Stimulated activated CD8-positive, alpha-beta memory T cell treated with anti-CD3 and anti-CD28 coated beads, Interleukin-7, amount 100 ng/mL, for 1 hour (primary cell): ENCODE measurements at regions not wholly inside any gene's neighbourhood (a gene's known extent, or its start where the extent isn't known, plus 50 kb on each side); places are given as distances from the start of the nearest gene placed in this dataset.
A peak's percentile ranks its signal among the peaks of the same experiment; 100 is the strongest.
"Not testable (repeated sequence)": the region's sequence is repeated elsewhere in the genome, so short reads cannot be mapped to it uniquely, and the experiment has no call there.

Source experiments
- DNase-seq, 2 donors: peaks; one replicate each; pipeline ENCODE4 v3.0.0-alpha.2; 2020; ENCODE audit warnings: low read depth in 2 of 2

DNA sequence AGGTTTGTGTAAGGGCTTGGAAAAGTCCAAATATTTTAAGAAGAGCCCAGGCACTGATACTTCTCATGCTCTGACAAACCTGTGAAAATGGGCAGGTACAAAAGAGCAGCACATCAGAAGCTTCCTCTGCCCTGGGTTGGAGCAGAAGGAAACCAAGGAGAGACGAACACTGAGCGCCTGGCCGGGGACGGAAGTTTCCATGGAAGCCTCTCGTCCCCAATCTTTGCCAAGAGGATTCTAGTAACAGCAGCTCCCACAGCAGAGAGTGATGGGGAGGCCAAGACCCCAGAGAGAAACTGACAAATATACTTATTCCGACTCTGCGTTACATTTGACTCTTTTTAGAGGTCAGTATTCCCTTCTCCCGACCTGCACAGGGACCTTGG is 268.5 kb downstream of the C16orf95 start:
- DNase-seq: no peak

DNA sequence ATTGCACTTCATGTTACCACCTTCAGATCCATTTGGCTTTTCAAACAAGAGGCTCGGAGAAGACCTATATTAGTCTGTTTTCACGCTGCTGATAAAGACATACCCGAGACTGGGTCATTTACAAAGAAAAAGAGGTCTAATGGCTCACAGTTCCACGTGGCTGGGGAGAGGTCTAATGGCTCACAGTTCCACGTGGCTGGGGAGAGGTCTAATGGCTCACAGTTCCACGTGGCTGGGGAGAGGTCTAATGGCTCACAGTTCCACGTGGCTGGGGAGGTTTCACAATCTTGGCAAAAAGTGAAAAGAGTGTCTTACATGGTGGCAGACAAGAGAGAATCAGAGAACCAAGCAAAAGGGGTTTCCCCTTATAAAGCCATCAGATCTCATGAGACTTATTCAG is 268.0 kb downstream of the C16orf95 start:
- not testable (repeated sequence) for DNase-seq

- no peak for DNase-seq
Observed at GRCh38 chr16:87050142-87050541, 267.1 kb downstream of the C16orf95 start.

DNA sequence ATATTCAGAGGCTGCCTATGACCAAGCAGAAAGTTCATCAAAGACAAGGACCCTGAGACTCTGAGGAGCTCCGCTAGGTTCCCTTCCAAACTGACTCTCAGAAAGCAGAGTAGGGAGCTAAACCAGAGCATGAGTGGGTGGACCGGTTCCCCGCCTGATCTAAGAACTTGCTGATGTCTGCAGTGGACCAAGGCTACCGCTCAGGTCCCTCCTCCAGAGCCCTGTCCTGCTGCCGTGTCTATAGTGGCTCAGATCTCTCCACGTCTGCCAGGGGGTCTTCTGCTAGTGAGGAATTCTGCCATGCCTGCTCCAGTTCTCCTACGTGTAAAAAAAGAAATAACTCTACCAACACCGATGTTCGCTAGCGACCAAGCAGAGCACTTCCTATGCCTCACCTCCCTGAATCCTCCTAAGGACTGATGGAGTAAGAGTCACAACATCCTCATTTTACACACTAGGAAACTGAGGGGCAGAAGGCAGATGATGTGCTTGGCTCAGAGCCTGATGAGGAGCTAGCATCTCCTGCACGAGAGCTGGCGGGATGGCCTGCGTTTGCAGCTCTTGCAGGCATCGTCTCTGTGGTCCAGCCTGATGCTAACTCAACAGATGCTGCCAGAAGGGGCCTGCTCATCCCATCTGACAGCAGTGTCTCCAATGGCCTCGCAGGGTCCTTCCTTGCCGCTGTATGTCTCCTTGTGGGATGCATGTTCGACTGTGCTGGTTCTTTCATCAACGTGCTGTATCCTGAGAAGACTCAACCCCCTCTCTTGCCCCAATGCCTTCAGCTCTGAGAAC is 265.5 kb downstream of the C16orf95 start:
- DNase-seq: no peak

- no peak for DNase-seq
Observed at GRCh38 chr16:87052506-87052905, 264.7 kb downstream of the C16orf95 start.

DNA sequence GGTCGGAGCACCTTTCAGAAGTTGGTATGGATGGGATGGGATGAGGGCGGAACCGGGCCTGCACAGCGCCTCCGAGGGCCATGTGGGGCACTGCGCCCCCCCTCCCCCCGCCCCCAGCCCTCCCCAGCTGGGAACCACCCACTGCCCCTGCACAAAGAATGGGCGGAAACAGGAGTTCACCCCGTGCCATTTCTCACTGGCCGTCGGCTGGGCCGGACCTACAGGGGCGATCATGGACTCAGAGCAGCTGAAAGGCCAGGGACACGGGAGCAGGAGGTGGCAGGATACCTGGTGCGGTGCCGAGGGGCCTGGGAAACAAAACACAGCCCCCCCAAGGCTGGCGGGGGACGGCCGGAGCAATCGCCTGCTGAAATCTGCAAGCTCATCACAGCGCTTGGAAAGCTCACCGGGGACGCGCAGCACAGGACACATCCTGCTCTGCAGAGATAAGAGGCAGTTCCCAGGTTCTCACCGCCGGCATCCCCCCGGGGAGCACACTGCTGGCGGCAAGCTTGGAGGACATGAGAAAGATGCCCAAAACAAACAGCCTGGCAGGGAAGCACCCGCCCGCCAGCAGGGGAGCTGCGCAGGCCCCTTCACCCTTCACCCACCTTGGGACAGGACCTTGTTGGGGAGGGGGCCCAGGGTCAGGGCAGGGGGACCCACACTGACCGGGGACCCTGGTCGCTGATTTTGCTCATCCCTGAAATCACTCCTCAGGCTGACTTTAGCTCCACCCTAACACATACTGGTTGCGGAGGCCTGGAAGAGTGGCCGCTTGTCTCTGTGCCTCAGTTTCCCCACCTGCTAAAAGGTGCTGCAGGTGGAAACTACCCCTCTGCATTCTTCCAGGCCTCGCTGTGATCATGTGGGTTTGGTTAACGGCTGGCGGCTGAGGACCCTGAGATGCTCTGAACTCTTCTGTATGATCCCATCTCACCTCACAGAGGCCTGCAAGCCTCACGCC is 263.9 kb downstream of the C16orf95 start:
- no peak for DNase-seq

DNA sequence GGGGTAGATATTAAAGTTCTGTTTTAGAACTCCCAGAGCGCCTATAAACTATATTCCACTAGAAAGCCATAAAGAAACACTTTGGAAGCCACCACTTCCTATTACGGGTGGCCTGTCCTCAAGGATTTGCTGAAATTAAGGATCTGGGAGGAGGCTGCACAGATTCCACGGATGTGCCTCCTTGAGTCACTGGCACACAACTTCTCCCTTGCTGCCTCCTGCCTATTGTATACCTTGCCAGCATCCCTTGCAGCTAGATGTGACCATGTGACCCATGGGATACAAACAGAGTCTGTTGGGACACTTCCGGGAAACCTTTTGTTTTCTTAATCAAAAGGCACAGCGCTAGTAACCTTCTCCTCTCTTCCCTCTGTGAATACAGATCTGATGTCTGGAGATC is 263.0 kb downstream of the C16orf95 start:
- DNase-seq: no peak

DNA sequence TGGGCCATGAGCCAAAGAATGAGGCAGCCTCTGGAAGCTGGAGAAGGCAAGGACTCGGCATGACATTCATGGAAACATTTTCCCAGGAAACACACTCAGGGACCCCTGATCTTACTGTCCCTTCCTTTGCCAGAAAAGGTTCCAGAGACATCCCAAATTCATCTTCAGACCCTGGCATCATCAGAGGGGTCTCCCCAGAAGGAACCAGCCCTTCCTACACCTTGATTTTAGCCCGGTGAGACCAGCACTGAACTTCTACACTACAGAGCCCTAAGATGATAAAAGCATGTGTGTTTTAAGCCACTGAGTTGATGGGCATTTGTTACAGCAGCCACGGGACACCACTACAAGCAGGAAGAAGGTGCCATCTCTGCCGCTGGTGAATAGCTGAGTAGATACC is 262.3 kb downstream of the C16orf95 start:
- no peak for DNase-seq

DNA sequence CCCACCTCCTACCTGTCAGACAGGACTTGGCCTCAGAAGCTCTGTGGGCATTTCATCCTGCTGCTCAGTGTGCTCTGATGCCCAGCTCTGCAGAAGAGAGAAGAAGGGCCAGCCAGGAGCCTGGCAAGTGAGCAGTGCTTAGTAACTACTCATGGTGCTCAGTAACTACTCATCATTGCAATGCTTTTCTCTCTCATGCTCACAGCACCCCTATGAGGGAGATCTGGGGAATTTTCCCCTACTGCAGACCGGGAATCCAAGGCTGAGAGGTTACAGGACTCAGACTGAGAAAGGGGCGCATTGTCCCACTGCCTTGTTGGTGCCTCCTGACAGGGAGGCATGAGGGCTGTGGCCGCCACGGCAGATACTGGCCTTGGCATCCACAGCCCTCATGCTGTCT is 261.1 kb downstream of the C16orf95 start:
- no peak for DNase-seq

DNA sequence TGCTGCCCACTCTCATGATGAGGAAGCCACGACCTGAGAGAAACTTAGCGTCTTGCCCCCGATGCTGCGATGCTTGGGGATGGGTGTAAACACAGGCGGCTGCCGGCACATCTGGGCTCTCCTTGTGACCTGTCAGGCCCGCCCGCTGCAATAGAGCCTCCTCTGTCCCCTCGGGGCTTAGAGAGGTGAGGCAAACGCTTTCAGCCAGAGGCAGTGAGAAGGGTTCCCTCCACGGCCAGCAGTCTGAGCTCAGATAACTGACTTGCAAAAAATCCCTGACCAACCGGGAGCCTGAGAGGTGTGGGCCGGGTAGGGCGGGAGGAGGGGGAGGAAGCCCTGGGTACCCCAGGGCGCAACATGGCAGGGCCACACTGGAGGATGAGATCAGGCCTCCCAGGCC is 260.6 kb downstream of the C16orf95 start:
- no peak for DNase-seq

DNA sequence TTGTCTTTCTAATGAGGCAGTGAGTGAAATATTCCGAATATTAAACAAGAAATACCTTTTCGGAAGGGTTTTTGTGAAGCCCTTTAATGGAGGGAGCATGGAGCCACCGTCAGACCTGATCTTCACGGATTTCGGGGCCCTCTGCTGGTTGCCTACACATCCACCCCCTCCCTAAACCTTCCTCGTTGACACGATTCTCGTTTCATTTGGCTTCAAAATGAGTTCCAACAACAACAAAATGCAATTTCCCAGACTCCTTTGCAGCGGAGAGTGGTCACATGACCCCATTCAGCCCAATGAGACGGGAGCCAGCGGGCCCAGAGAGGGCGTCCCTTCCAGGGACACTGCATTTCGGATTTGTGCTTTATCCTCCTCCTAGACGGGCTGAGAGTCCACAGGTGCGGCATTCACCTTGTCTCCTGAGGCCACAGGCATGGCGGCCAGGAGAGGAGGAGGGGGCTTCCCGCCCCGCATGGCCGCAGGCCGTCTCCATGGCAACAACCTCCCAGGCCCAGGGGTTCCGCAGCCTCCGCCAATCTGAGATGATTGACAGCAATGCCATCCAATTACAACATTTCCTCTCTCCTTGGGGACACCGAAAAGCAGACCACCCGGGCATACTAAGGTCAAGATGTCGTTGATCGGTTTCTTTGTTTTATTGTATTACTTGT is 259.8 kb downstream of the C16orf95 start:
- DNase-seq: no peak

DNA sequence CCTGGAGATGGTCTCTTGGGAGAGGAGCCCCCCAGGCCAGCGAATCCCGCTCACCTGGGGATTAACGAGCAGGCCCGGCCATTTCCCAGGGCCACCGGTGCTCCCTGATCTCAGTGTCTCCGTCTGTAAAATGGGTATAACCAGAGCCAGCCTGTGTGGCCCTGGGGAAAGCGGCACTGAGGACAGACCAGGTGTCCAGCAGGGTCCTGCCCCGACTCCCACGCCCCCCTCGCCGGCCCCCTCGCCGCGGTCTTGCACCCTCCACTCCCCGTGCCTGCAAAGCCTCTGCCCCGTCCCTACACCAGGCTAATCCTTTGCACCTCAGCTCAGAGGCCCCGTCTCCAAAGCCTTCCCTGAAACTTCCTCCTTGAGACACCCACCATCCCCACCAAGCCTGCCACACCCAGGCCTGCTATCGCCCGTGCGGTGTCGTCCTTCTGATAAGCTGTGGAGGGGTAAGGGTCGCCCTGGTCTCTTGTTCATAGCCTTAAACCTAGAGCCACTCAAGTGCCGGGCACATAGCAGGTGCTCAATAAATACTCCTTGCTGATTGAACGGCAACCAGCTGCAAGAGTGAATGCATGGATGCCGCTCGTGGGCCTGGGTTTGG is 259.1 kb downstream of the C16orf95 start:
- DNase-seq: no peak

GRCh38 chr16:87058728-87059250 is 258.4 kb downstream of the C16orf95 start:
- no peak for DNase-seq

DNA sequence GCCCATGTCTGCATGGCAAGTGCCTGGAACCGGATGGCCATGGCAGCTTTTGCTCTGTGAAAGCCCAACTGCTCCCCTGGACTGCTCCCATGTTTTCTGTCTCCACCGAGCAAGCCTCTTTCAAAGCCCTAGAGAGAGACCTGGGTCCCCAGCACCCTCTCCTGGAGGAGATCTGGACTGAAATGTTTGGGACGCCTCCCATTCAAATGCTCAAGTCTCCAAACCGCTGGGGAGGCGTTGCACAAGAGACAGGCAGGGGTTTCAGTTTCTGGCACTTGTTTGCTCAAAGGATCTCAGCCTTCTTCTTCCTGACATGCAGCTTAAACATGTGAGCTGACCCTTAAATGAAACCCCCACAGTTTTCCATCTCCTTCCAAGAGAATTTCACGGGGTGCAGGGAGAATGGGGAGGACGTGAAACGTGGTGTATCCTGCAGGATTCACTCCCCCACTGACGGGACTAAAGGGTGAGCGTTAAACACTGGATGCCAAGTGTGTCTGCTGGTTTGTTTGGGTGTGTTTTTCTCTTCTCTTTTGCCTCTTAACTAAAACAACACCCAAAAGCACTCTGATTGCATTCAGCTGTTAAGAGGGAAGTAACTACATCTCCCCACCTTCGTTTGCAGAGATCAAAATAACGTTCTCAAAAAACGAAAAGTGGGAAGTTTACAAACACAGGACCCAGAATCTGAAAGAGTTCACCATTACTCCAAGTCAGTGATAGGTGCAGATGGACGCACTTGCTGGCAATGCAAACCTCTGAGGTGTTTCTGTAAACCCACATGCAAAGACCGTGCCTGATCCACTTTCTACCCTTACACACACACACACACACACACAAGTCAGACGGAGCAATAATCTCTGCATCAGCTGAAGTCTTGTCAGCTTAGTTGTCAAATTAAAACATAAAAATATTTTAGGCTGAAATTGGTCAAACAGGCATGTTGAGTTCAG is 256.9 kb downstream of the C16orf95 start:
- no peak for DNase-seq

DNA sequence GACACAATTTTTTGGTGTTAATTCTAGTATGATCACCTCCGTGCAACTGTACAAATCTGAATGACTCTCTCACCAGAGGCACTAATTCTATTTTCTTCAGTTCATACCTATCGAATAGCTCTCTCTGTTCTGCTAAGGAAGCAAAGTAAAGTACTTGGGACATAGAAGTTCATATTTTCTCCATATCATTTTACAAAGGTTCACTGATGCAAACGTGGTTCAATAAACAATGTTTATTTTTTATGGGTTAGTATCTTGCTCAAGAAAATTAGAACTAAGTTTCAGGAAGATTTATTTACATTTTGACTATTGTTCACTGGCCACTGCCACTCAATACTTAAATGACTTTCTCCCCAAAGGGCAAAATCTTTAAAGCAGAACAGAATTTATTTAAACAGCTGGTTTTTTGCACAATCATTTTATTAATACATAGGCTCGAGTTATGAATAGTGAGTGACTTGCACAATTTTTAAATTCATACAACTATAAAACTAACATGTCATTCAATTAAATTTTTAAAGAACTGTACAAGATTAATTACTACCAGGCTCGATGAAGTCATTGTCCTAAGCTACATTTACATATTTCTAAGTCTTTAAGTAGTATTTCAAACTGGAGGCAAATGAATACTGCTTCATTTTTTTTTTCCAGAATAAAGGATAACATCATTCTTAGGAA is 255.8 kb downstream of the C16orf95 start:
- no peak for DNase-seq

DNA sequence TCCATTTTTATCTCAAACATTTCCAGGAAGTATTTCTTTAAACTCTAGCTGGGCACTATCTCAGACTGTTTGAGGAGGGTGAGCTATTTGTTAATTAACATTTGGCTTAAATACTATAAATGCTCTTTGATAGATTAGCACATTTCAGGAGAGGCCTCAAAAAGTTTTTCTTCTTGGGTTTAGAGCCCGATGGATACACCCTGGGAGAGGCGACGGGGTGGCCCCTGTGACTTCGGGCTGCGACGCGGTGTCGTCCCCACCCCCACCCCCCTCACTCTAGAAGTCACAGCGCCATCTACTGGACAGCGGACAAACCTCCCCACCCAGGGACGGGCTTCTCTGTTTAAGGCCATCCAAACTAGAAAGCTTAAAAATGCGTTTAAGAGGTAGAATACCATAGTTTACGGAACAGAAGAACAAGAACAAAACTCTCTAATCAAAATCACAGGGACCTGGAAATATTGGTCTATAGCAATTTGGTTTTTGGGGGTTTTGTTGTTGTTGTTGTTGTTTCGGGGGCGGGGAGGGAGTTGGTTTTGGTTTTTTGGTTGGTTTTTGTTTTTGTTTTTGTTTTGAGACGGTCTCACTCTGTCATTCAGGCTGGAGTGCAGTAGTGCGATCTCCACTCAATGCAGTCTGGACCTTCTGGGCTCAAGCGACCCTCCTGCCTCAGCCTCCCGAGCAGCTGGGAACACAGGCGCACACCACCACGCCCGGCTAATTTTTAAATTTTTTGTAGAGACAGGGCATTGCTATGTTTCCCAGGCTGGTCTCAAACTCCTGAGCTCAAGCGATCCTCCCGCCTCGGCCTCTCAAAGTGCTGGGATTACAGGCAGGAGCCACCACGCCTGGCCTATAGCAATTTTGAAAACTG is 254.4 kb downstream of the C16orf95 start:
- peak in 1 of 2 donors; percentile 21 for DNase-seq

DNA sequence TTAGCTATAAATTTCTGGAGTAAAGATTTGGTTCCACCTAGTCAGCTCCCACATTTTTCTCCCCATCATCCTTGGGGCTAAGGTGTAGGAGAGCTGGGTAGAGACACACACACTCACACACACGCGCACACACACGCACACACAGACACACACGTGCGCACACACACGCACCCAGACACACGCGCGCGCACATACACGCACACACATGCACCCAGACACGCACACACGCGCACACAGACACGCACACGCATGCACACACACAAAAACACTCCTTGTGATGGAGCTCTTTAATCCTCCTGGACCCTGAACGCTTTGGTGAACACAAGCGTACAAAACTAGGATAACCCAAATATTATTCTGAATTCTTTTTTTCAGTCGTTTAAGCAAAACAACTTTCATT is 253.6 kb downstream of the C16orf95 start:
- no peak for DNase-seq

DNA sequence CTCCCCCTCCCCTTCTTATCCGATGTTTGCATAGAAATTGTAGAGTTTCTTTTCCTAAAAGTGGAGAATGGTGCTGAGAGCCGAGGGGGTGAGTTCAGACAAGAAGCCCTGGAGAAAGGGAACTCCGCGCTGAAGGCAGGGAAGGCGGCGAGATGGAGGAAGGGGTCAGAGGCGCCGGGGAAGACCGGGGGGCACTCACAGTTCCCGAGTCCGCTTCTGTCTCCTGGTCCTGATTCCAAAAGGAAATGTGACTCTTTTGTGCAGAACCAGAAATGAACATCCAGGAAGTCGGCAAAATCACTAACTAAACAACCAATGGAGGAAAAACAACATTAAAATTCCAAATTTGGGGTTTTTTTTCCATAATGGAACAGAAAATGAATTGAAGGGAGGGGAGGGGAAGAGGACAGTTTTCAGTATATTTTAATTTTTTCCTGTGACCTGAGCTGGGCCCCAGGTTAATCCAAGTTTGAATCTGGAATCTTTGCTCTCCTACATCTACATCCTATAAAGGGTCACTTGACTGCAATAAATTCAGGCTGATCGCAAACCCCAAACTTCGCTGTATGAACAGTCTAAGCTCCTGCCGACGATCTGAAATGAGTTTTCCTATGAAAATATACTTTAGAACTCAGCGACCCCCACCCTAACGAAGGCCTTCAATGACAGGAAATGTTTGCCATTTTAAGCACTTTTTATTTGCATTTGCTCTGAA is 252.3 kb downstream of the C16orf95 start:
- DNase-seq: no peak
